Fibroblast of peridontal ligament (primary cell): ENCODE measurements at regions not wholly inside any gene's neighbourhood (a gene's known extent, or its start where the extent isn't known, plus 50 kb on each side); places are given as distances from the start of the nearest gene placed in this dataset.
"Not testable (repeated sequence)": the region's sequence is repeated elsewhere in the genome, so short reads cannot be mapped to it uniquely, and the experiment has no call there.

Experiments
- DNase-seq: peaks from one replicate; pipeline ENCODE4 v3.0.0-alpha.2; 2010; ENCODE audit errors: extremely low read depth

GRCh38 chr9:83191154-83191553 lies 128.2 kb upstream of the RASEF start:
- no peak for DNase-seq

GRCh38 chr9:83189026-83189425 lies 126.1 kb upstream of the RASEF start:
- DNase-seq: not testable (repeated sequence)

- DNase-seq: no peak
Observed at GRCh38 chr9:83188277-83188676, 125.3 kb upstream of the RASEF start.

GRCh38 chr9:83186155-83186737 lies 123.3 kb upstream of the RASEF start:
- DNase-seq: no peak

- DNase-seq: no peak
Observed at GRCh38 chr9:83185488-83186154, 122.7 kb upstream of the RASEF start.

- DNase-seq: no peak
Observed at GRCh38 chr9:83183621-83184020, 120.7 kb upstream of the RASEF start.

- no peak for DNase-seq
Observed at GRCh38 chr9:83182071-83182470, 119.1 kb upstream of the RASEF start.

- DNase-seq: no peak
Observed at GRCh38 chr9:83178717-83179116, 115.8 kb upstream of the RASEF start.

- DNase-seq: no peak
Observed at GRCh38 chr9:83177747-83178146, 114.8 kb upstream of the RASEF start.

- DNase-seq: no peak
Observed at GRCh38 chr9:83167126-83167525, 104.2 kb upstream of the RASEF start.

- DNase-seq: no peak
Observed at GRCh38 chr9:83166372-83166771, 103.4 kb upstream of the RASEF start.

GRCh38 chr9:83155733-83156132 lies 92.8 kb upstream of the RASEF start:
- DNase-seq: no peak

GRCh38 chr9:83154821-83155220 lies 91.9 kb upstream of the RASEF start:
- no peak for DNase-seq

- peak; percentile 1 for DNase-seq
Observed at GRCh38 chr9:83154087-83154736, 91.3 kb upstream of the RASEF start.

GRCh38 chr9:83153030-83153429 lies 90.1 kb upstream of the RASEF start:
- DNase-seq: no peak

- DNase-seq: no peak
Observed at GRCh38 chr9:83151627-83152137, 88.7 kb upstream of the RASEF start.

- no peak for DNase-seq
Observed at GRCh38 chr9:83147315-83148149, 84.6 kb upstream of the RASEF start.

- no peak for DNase-seq
Observed at GRCh38 chr9:83146325-83146724, 83.4 kb upstream of the RASEF start.

- no peak for DNase-seq
Observed at GRCh38 chr9:83144492-83144891, 81.5 kb upstream of the RASEF start.

GRCh38 chr9:83142389-83142788 lies 79.4 kb upstream of the RASEF start:
- DNase-seq: no peak

- DNase-seq: no peak
Observed at GRCh38 chr9:83141887-83142286, 78.9 kb upstream of the RASEF start.

- no peak for DNase-seq
Observed at GRCh38 chr9:83140061-83140460, 77.1 kb upstream of the RASEF start.
